ENCODE measurements at regions not wholly inside any gene's neighbourhood (a gene's known extent, or its start where the extent isn't known, plus 50 kb on each side); places are given as distances from the start of the nearest gene placed in this dataset.
"Not testable (repeated sequence)": the region's sequence is repeated elsewhere in the genome, so short reads cannot be mapped to it uniquely, and the experiment has no call there.

DNA sequence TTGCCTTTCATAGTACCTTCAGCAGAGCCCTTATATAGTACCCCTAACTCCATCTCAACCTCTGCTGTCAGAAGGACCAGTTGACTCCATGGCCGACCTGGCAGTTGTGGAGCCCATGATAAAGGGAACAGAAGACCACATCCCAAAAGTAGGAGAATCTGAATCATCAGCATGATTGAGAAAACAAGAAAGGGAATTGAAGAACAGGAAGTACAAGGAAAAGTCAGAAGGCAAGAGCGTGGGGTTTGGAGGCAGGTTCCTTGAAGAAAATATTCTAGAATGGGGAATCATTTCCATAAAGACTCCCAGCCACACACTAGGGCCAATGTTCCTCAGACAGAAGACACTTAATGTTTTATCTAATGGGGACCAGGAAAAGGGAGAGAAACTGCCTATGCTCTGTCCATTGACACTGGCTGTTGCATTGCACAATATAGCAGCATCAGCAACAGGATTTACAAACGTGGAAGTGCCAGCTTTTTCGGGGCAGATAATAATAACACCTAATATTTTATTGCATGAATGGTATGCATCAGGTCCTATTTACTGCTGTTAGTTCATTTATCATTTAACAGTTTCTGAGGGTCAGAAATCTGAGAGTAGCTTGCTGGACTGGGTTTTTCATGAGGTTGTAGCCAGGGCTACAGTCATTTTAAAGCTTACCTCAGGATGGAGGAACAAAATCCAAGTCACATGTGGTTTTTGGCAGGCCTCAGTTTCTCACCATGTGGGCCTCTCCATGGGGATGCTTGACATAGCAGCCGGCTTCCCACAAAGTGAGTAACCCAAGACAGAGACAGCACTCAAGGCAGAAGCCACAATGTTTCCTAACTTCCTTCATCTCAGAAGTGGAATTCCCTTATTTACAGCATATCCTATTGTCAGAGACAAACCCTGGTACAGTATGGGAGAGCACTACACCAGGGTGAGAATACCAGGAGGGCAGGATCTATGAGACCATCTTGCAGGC is 483.4 kb downstream of the PLPP3 start:
- DNase-seq: no peak

DNA sequence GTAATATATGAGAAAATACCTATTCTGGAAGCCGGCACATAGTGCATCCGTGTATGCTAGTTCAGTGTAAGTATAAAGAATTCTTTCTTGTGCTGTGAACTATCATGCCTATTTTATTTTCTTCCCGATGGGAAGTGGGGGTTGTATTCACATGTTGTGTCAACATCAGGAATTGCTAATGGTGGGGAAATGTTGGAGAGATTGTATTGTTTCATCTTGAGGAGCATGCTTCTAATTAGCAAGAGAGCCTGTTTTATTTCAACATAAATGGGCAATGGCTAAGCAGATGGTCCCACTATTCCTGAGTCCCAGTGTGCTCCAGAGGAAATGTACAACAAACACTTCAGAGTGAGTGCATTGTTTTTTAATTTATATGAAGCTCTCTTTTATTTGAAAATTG is 485.2 kb downstream of the PLPP3 start:
- DNase-seq: no peak

DNA sequence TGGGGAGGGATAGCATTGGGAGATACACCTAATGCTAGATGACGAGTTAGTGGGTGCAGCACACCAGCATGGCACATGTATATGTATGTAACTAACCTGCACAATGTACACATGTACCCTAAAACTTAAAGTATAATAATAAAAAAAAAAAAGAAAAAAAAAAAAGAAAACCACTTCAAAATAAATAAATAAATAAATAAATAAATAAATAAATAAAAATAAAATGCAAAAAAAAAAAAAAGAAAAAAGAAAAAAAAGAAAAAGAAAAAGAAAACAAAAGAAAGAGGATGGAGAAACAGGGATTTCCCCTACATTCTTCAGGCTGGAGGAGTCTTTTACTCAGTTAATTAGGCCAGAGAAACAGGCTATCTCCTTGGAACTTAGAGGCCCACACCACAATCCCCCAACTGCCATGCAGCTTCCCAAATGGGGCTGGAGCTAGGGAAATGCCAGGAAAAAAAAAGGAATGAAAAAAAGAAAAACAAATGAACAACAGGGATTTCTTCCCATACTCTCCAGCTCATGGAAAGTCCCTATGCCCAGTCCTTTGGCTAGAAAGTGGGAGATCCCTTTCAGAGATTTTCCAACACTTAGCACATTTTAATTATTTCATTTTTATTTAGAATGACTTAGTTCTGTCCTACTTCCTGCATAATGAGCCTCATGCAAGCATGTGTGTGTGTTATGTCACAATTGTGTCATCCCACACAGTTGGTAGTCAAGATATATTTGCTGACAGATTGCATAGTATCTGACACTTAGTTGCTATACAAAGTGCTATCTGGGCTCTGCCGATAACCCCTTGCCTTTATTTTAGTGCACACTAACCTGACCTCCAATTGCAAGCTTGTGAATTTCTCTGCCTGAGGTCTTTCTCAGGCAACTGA is 486.4 kb downstream of the PLPP3 start:
- DNase-seq: no peak

DNA sequence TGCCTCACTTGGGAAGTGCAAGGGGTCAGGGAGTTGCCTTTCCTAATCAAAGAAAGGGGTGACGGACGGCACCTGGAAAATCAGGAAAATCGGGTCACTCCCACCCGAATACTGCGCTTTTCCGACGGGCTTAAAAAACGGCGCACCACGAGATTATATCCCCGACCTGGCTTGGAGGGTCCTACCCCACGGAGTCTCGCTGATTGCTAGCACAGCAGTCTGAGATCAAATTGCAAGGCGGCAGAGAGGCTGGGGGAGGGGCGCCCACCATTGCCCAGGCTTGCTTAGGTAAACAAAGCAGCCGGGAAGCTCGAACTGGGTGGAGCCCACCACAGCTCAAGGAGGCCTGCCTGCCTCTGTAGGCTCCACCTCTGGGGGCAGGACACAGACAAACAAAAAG is 489.5 kb downstream of the PLPP3 start:
- not testable (repeated sequence) for DNase-seq

- DNase-seq: no peak
Observed at GRCh38 chr1:56084246-56084645, 495.1 kb downstream of the PLPP3 start.

DNA sequence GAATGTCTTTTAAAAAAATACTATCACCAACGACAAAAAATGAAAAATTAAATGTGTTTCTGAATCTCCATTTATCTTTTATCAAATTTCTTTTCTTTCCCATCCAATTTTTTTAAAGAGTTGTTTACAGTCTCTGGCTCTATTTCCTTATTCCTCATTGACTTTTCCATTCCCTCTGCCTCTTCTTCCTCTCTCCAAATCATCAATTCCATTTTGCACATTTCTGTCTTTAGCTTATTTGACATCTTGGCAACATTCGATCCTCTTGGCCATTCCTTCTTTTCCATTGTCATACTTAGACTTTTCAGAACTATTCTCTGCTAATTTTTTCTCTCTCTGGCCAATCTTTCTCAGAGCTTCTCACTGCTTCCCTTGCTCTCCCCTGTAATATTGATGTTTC is 497.6 kb downstream of the PLPP3 start:
- DNase-seq: no peak

DNA sequence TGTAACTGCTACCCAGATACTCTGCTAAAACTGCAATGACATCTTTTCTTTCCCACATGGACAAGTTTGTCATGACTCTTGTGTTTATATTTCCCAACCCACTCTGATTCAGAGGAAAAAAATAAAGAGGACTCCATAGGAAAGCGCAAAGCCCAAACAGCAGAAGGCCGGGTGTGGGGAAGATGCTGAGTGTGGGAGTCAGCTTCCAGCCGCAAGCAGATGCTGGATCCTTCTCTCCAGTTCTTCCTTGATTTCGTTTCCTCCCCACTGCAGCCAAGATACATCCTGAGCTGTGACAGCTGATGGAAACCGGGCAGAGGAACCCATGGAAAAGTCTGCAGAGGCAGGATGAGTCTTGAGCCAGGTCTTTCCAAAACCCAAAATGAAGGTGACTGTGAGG is 498.2 kb downstream of the PLPP3 start:
- no peak for DNase-seq

GRCh38 chr1:56080123-56080522 is 499.2 kb downstream of the PLPP3 start:
- DNase-seq: no peak

DNA sequence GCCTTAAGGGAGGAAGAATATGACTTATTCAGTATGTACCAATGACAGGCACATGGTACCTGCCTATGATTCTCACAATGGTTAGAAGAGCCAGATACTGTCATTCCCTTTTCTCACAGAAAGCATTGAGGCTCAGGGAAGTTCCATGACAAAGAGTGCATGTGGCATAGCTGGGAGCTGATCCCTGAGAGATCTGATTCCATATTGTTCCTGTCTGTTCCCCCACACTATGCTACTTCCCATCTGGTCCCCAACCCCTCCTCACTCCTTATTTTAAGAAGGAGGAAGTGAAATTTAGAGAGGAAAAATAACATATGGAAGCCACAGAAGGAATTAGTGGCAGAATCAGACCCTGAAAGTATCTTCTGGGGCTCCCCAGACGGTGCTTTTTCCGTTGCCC is 500.0 kb downstream of the PLPP3 start:
- DNase-seq: no peak

GRCh38 chr1:56077206-56077605 is 502.2 kb downstream of the PLPP3 start:
- no peak for DNase-seq

DNA sequence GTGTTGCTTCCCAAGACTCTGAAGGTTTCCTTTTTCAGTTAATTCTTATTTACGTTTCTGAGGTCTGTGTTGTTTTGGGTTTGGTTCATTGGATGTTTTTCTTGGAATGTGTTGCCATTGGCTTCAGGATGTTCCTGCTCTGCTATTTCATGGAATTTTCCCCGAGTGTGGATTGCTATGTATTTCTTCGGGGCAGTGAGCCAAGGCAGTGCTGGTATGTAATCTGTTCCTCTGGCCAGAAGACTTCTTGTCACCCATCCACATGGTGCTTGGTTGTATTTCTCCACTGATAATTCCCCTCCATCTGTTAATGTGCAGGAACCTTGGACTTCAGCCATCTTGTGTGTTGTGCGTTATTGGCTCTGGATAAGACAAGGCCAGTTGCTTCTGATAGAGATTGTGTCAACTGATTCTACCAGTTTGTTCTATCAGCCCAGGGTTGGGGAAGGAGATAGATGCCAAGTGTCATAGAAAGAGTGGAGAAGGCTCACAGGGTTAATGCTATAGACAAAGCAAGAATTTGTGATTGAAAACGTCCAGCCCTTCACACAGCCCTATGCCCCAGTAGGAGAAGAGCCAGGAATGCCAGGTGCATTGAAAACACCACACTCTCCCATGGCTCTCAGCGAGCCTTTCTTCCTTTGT is 505.2 kb downstream of the PLPP3 start:
- DNase-seq: no peak

DNA sequence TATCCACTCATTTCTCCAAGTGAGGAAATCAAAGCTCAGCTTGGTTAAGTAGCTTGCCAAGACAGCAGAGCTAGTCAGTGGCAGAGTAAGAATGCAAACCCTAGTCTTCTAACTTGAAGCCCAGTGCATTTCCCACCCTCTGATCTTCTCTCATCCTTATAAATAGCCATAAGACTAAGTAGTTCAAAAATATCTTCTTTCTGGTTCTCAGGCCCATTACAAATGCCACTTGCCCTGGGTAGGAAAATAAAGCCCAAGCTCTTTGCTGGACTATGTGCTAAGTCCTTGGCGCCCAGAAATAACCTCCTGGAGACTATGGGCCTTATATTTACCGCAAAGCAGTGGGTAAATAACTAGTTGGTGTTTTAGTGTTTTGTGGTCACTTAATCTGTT is 505.8 kb downstream of the PLPP3 start:
- DNase-seq: no peak

DNA sequence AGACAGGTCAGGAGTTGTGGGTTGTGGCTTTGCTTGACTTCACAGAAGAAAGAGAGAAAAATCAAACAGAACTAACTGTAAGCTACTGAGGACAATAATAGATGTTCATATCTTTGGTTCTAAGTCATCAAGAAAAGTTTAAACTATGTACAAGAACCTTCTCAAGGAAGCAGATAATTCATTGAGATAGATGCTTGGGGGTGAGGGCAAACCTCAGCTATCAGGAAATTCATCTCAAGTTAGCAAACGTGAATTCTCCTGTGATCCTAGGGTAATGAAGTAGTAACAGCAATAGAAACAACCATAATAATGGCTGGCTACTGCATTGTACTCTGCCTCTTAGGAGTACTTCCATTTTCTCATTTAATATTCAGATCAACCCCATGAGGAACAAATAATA is 506.2 kb downstream of the PLPP3 start:
- no peak for DNase-seq

DNA sequence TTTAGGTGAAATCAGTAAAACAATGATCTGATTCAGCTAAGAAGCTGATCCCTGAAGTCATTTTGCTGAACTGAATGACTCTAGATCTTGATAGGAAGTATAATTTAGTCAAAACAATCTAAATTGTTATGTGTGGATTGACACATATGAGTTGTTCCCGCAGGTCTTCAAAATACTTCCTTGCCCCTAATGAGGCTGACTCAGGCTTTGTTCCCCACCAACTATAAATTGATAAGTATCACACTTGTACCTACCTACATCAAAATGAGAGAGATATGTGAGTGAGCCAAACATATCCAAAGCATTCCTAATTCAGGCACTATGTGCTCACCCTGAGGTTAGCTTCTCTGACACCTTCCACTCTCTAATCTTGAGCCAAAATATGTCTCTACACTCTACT is 507.1 kb downstream of the PLPP3 start:
- DNase-seq: no peak

DNA sequence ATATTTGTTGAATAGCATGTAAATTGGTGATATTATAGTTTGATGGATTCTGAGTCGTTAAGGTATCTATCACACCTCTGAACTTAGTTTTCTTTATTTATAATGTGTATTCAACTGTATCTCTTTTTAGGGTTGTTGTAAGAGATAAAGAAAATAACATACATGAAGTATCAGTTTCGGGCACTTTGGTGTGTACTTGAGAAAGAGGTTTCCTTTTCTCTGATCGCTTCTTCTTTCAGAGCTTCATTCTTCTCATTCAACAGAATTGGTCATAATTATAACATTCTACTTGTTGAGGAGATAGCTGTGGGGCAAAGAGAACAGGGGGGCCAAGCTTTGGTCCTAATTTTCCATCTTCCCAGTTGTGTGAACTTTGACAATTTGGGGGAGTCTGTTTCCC is 508.0 kb downstream of the PLPP3 start:
- no peak for DNase-seq

- DNase-seq: no peak
Observed at GRCh38 chr1:56070601-56071000, 508.8 kb downstream of the PLPP3 start.

GRCh38 chr1:56069824-56070223 is 509.5 kb downstream of the PLPP3 start:
- no peak for DNase-seq

- DNase-seq: no peak
Observed at GRCh38 chr1:56068908-56069307, 510.5 kb downstream of the PLPP3 start.

DNA sequence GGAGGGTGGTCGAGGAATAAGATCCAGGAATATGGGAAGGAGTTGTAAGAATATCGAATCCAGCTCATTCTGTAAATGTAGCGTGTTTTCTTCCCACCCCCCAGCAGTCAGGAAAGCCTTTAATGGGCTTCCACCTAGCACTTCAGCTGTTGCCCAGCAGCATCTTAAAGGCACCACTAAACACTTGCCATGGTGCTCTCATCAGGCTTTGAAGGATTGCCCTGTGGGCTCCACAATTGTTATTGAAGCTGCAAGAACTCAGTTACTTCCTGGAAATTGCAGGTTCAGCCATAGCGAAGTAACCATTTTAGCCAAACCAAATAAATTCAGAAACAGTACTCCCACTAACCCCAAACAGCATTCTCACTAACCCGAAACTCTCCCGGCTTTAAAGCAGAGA is 511.2 kb downstream of the PLPP3 start:
- no peak for DNase-seq

GRCh38 chr1:56065729-56066128 is 513.6 kb downstream of the PLPP3 start:
- DNase-seq: no peak

GRCh38 chr1:56064705-56065104 is 514.7 kb downstream of the PLPP3 start:
- DNase-seq: no peak

- DNase-seq: no peak
Observed at GRCh38 chr1:56063461-56063860, 515.9 kb downstream of the PLPP3 start.

DNA sequence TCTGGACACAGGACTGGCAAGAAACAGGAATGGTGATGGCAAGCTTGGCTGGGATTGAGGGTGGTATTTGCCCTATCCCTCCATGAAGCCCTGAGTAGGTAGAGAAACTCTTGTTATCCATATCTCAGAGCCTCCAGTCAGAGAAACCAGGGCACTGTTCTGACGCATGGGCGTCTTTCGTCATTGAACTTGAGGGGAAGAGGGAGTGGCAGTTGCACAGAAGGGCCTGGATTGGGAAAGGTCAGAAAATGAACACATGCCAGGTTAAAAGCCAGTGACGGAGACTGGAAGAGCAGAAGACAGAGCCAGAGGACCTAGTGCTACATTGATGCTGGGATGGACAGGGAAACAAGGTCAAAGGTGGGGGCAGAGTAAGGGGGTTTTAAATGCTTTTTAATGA is 516.7 kb downstream of the PLPP3 start:
- no peak for DNase-seq

All from NCI-H1930 (cell line).